A673 (cell line): ENCODE measurements at regions not wholly inside any gene's neighbourhood (a gene's known extent, or its start where the extent isn't known, plus 50 kb on each side); places are given as distances from the start of the nearest gene placed in this dataset.

ENCODE experiments used
- EZH2 ChIP-seq: fragments of 200-600 bp; sonication (generic); IDR thresholded peaks from 2 replicates; pipeline ENCODE4 v1.6.1; 2017; ENCODE audit warnings: borderline replicate concordance, low read depth, mild to moderate bottlenecking, mixed read lengths, antibody characterized with exemption, low read length; ENCODE audit not compliant: poor library complexity, severe bottlenecking
- TF ChIP-seq, protein P1 (sequence below): fragments of 300-800, 200-600 bp; sonication (generic); conservative IDR thresholded peaks from 2 replicates; pipeline ENCODE4 v1.5.1; 2017; ENCODE audit warnings: low read depth, mild to moderate bottlenecking, antibody characterized with exemption, low read length, moderate library complexity, mixed read lengths

DNA sequence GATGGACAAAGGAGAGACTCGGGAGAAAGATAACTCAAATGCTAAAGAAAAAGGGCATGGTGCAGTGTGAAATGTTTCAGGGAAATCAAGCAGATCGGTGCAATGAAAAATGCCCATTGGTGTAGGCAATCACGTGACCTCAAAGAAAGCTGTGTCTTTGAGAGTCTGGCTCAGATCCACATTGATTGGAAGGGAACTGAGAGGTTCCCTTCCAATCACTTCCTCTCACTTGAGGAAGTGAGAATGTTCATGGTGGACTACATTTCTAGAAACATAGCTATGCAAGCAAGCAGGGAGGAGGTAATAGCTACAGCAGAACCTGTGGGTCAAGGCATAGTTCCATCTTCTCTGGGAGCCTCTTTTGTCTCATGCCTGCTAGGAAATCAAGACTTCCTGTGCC lies 187.4 kb downstream of the LPIN1 start:
- TF ChIP-seq, protein P1, sequence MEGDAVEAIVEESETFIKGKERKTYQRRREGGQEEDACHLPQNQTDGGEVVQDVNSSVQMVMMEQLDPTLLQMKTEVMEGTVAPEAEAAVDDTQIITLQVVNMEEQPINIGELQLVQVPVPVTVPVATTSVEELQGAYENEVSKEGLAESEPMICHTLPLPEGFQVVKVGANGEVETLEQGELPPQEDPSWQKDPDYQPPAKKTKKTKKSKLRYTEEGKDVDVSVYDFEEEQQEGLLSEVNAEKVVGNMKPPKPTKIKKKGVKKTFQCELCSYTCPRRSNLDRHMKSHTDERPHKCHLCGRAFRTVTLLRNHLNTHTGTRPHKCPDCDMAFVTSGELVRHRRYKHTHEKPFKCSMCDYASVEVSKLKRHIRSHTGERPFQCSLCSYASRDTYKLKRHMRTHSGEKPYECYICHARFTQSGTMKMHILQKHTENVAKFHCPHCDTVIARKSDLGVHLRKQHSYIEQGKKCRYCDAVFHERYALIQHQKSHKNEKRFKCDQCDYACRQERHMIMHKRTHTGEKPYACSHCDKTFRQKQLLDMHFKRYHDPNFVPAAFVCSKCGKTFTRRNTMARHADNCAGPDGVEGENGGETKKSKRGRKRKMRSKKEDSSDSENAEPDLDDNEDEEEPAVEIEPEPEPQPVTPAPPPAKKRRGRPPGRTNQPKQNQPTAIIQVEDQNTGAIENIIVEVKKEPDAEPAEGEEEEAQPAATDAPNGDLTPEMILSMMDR, result no peak
- TF ChIP-seq EZH2, result no peak
